GM21381 (cell line): ENCODE measurements at regions not wholly inside any gene's neighbourhood (a gene's known extent, or its start where the extent isn't known, plus 50 kb on each side); places are given as distances from the start of the nearest gene placed in this dataset.
"Not testable (repeated sequence)": the region's sequence is repeated elsewhere in the genome, so short reads cannot be mapped to it uniquely, and the experiment has no call there.

Source experiments
- ATAC-seq: cut with Tn5 transposase; IDR thresholded peaks from one replicate; pipeline ENCODE4 v1.9.1; 2021; ENCODE audit warnings: mild to moderate bottlenecking, moderate library complexity; ENCODE audit not compliant: unreplicated experiment

- ATAC-seq, result no peak
These were observed 91.3 kb upstream of the OGFRL1 start for GRCh38 chr6:71197267-71197666.

DNA sequence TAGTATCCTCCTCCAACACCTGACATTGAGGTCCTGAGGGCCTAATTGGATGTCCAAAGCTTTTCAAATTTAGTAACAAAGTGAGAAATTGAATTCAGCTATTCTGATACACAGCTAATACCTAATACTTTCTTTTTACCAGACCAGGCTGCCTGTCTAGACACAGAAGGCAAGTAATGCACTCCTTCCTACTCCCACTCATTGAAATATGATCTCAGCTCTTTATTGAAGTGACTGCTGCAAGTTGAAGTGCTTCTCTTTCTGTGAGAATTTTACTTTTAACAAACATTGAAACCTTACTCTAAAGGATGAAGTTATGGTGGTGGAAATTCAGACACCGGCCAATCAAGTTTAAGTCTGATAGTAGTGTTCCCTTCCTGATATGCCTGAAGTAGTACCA, 90.8 kb upstream of the OGFRL1 start:
- ATAC-seq, result no peak

GRCh38 chr6:71198908-71199307, 89.7 kb upstream of the OGFRL1 start:
- ATAC-seq, result no peak

GRCh38 chr6:71199736-71200135, 88.9 kb upstream of the OGFRL1 start:
- no peak for ATAC-seq

DNA sequence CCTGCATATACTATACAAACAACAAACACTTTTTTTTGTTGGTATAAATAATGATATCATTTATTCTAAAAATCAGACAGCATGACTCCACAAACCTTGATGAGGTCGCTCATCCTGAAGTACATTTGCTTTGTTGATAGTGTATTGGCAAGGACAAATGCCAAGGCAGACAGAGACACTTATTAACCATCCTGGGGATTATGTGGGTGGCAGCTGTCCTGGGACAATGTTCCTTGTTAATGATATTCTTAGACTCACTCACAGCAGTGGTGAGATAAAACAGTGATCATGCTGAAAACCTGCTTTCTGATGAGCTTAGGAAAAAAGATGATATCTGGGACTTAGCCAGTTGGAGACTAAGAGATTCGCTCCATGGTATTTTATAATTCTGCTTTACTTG, 85.4 kb upstream of the OGFRL1 start:
- ATAC-seq, result no peak

GRCh38 chr6:71204741-71205140, 83.9 kb upstream of the OGFRL1 start:
- ATAC-seq, result no peak

DNA sequence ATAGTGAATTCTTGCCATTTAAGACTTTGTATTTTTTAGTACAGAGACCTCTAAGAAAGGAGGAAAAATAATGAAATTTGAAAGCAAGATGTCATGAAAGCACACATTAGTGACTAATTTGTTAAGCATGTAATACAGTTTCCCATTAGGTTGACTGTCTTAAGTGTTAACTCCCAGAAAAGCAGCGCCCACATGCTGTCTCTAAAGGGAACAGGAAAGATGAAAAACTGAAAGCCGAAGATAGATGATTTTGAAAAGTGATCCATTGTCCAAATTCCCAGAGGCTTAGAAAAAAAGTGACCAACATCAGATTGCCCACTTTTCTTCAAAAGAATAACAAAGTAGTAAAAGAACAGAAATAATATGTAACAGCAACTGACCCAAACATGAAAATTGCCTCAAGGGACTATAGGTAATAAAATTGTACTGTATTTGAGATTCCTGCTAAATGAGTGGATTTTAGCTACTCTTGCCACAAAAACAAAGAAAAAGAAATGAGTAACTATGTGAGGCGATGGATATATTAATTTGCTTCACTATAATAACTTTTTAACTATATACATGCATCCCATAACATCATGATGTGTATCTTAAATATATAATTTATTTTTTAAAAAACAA, 83.2 kb upstream of the OGFRL1 start:
- no peak for ATAC-seq

- no peak for ATAC-seq
These were observed 82.5 kb upstream of the OGFRL1 start for GRCh38 chr6:71206089-71206488.

- ATAC-seq, result no peak
These were observed 79.4 kb upstream of the OGFRL1 start for GRCh38 chr6:71209206-71209605.

DNA sequence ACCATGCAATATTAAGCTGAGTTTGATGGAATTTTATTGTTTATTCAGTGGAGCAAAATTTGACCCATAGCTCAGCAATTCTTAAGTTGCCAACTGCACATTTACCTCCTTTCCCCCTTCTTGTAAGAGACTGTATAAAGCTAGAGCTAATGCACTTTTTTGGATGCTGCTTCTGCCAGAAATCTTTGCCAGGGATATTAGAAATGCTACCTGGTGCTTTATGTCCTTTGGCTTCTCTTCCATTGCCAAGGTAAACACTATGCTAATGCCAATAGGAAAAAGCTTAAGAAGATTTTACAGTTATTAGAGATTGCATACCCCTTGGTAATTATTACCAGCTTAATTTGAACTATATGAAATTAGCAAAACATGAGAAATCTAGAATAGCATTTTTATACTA, 79.0 kb upstream of the OGFRL1 start:
- no peak for ATAC-seq

DNA sequence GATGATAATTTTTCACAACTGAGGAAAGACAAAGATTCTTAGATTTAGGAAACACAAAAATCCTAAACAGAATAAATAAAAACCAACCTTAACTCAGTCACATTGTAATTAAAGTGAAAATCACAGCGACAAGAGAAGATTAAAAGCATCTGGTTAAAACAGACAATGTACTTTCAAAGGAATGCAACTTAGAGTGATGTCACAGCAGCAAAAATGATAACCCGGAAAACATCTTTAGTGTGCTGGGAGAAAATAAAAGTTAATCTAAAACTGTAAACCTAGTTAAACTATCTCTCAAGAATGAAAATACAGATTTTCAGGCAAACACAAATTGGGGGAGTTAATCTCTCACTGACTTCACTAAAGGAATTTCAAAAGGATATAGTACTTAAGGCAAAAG, 76.8 kb upstream of the OGFRL1 start:
- ATAC-seq, result no peak

GRCh38 chr6:71220466-71220865, 68.1 kb upstream of the OGFRL1 start:
- no peak for ATAC-seq

- ATAC-seq, result no peak
These were observed 65.9 kb upstream of the OGFRL1 start for GRCh38 chr6:71222671-71223070.

DNA sequence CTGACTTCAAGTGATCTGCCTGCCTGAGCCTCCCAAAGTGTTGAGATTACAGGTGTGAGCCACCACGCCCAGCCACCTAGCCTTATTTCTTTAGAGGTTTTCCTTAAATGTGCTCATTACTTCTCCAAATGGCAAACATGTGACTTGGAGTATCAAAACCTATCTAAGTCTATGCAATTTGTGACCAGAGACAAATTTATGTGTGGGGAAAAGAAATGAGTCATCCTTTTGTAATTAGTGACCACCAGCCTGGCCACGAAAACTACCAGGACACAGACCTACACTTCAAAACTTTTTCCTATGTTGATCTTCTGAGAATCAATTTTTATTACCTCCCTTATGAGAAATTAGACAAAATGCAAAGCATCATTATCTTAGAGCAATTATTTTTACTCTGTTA, 64.6 kb upstream of the OGFRL1 start:
- ATAC-seq, result no peak

DNA sequence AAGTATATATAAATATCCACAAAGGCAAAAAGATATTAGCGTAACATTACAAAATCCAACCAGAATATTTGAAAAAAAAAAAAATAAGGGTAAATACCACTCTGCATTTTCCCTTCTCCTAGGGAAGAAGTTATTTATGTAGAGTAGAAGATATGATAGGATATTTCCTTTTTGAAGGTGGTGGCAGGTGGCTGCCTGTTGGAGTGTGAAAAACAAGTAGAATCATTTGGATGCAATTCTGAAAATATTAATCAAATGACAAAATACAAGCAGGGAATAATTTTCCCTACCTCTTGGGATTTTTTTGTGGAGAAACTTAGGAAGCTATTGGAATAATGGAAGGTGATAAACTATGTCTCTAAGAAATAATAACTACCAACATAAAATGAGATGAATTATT, 62.5 kb upstream of the OGFRL1 start:
- ATAC-seq, result no peak

- ATAC-seq, result no peak
These were observed 60.1 kb upstream of the OGFRL1 start for GRCh38 chr6:71228461-71229041.

DNA sequence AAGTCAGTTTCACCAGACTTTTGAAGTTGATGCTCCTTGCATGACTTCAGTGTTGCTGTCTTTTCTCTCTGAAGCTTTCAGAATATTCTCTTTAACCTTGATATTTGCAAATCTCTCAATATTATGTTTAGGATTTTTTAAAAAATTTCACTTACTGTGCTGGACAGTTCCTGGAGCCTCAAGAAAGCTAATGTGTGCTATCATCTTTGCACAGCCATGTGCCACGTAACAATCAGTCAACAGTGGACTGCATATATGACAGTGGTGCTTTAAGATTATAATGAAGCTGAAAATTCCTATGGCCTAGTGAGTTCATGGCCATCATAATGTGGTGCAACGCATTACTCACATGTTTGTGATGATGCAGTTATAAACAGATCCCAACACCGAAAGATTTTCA, 59.1 kb upstream of the OGFRL1 start:
- no peak for ATAC-seq

- ATAC-seq, result not testable (repeated sequence)
These were observed 55.7 kb upstream of the OGFRL1 start for GRCh38 chr6:71232890-71233289.

- ATAC-seq, result no peak
These were observed 51.6 kb upstream of the OGFRL1 start for GRCh38 chr6:71236926-71237434.

DNA sequence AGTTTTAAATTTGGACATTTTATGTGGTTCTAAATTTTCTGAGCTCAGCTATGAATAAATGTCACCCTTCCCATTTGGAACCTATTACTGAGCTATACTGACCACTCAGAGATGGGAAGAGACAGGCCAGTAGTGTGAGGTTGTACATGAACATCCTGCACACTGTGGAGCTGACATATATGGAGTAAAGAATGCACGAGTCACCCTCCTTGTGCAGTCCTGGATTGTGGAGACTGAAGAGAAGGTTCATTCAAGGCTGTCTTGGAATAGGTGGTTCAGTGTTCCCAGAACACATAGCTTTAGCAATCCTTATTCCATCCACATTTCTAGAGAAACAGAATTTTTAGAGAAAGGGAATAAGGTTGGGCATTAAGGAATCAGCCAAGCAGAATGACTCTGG, 50.3 kb upstream of the OGFRL1 start:
- no peak for ATAC-seq
